Tibial artery (tissue), 4 donors: ENCODE measurements at regions not wholly inside any gene's neighbourhood (a gene's known extent, or its start where the extent isn't known, plus 50 kb on each side); places are given as distances from the start of the nearest gene placed in this dataset.

Experiments
- DNase-seq, 2 donors: peaks; one replicate each; pipeline ENCODE4 v3.0.0-alpha.2; 2019
- H3K27ac ChIP-seq, 2 donors: fragments of 200-600 bp; sonication (generic) in 1 of 2; 1 replicate in 1 of 2; 2 replicates in 1 of 2; pipeline ENCODE4 v1.5.1; 2018 to 2019; ENCODE audit warnings: mild to moderate bottlenecking in 1 of 2
- H3K27me3 ChIP-seq, 2 donors: fragments of 200-600 bp; sonication (generic) in 1 of 2; one replicate each; pipeline versions ENCODE4 v1.5.1 to v1.6.0; 2016 to 2019
- H3K36me3 ChIP-seq, 3 donors: fragments of 200-600 bp; sonication (generic) in 2 of 3; one replicate each; pipeline ENCODE4 v1.5.1; 2016 to 2019; ENCODE audit warnings: mild to moderate bottlenecking in 2 of 3
- H3K4me1 ChIP-seq, 4 donors: fragments of 200-600 bp; sonication (generic) in 2 of 4; 1 replicate in 3 of 4; 2 replicates in 1 of 4; pipeline ENCODE4 v1.5.1; 2016 to 2019
- H3K4me3 ChIP-seq, 2 donors: fragments of 200-600 bp; sonication (generic) in 1 of 2; 1 replicate in 1 of 2; 2 replicates in 1 of 2; pipeline ENCODE4 v1.5.1; 2018 to 2019; ENCODE audit warnings: mild to moderate bottlenecking in 2 of 2
- H3K9me3 ChIP-seq, 3 donors: fragments of 200-600 bp; sonication (generic) in 1 of 3; one replicate each; pipeline ENCODE4 v1.5.1; 2016 to 2019
- CTCF ChIP-seq, 2 experiments: fragments of 200-600 bp in 1 of 2; fragments of 450-650 bp in 1 of 2; IDR thresholded peaks; one replicate each; pipeline ENCODE4 v1.5.1; 2017 to 2019; ENCODE audit warnings: antibody characterized with exemption in 2 of 2, mild to moderate bottlenecking in 1 of 2, moderate library complexity in 1 of 2
- intact Hi-C: fragments of 100-400 bp; cut with DNase I; formaldehyde crosslinking; loops from one replicate; pipeline ENCODE4 v1.15.0; 2023; ENCODE audit warnings: low total_unique reads

DNA sequence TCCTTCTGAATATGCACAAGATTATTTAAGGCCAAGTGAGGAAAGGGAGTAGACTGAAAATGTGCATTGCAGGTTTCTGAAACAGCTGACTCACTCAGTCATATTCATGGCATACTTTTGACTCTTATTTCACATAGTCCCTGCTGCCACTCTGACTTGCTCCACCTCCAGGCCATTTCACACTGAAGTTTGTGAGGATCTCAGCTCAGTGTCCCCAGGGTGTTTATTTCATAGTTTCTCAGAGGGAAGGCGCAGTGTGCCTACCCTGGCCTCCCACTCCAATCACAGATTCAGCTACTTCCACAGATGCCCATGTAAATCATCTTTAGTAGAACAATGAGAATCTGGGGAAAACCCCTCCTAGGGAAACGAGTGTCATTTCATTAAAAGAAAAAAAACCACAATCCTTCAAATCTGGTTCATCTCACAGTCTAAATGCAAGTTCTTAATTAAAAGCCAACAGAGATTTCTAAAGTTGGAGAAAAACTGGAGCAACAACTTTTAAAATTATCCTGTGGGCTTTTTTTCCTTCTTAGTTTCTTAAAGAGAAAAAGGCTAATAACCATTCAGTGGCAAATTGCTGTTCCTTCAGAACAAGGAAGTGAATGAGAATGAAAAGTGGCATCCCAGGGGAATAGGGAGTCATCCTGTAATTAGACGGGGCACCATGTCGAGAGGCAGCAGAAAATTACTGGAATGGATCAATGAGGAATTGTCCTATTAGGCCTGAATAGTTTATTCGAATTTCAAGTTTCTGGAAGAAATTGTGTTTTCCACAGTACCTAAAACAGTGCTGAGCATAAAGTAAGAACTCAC lies 133.6 kb downstream of the TFAP2B start:
- no peaks in the 10 kb centered on the region for H3K36me3 ChIP-seq
- DNase-seq, result no peak
- H3K4me3 ChIP-seq, result no peak overlapping the region
- no peaks in the 10 kb centered on the region for H3K9me3 ChIP-seq
- no peak overlapping the region for H3K27ac ChIP-seq
- no peaks in the 10 kb centered on the region for H3K27me3 ChIP-seq
- H3K4me1 ChIP-seq, result no peaks in the 10 kb centered on the region
- intact Hi-C loops, result no loop called here
- no peak for TF ChIP-seq CTCF (IDR thresholded peaks at IDR 0.05)

- no peak for DNase-seq
- H3K9me3 ChIP-seq, result no peaks in the 10 kb centered on the region
- H3K27ac ChIP-seq, result no peak overlapping the region
- no peak for TF ChIP-seq CTCF (IDR thresholded peaks at IDR 0.05)
- no peaks in the 10 kb centered on the region for H3K4me1 ChIP-seq
- H3K36me3 ChIP-seq, result no peaks in the 10 kb centered on the region
- H3K27me3 ChIP-seq, result no peaks in the 10 kb centered on the region
- no peak overlapping the region for H3K4me3 ChIP-seq
- intact Hi-C loops, result no loop called here
Measured at GRCh38 chr6:50956014-50956413, 137.3 kb downstream of the TFAP2B start.

DNA sequence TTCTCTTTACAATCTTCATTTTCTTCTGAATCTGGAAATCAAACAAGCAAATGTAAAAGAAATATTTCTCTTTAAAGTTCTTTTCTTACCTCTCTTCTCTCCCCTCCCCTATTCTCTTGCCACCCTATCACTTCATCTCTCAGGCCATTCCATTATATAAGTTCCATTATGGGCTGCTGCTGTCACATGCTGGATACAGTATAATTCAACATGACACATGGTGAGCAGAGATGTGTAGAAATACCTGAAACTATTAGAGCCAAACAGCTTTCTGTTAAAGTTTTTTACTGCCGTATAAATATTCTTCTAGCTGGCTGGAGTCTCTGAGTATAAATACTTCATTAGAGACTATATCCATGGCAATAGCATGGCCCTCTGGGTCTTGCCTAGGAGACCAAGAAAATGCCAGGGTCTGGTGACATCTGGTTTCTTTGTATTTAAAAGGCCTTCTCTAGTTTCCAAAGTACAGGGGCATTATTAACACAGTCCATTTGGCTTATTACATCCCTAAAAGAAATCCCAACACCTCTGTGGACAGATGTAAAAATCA lies 139.6 kb downstream of the TFAP2B start:
- Histone ChIP-seq H3K27ac (no peak overlapping the region), H3K36me3 (no peaks in the 10 kb centered on the region), H3K27me3 (no peaks in the 10 kb centered on the region)

GRCh38 chr6:50959081-50959641 lies 140.5 kb downstream of the TFAP2B start:
- no peak overlapping the region for H3K4me3 ChIP-seq
- no peaks in the 10 kb centered on the region for H3K4me1 ChIP-seq
- H3K9me3 ChIP-seq, result no peaks in the 10 kb centered on the region
- no peaks in the 10 kb centered on the region for H3K36me3 ChIP-seq
- no peaks in the 10 kb centered on the region for H3K27me3 ChIP-seq
- TF ChIP-seq CTCF (IDR thresholded peaks at IDR 0.05), result no peak
- no peak overlapping the region for H3K27ac ChIP-seq
- no peak for DNase-seq
- intact Hi-C loops, result no loop called here

More for the DNA sequence above, 139.6 kb downstream of the TFAP2B start:
- Histone ChIP-seq H3K9me3 (no peaks in the 10 kb centered on the region), H3K4me1 (no peaks in the 10 kb centered on the region), H3K4me3 (no peak overlapping the region)
- TF ChIP-seq CTCF (IDR thresholded peaks at IDR 0.05), result no peak
- DNase-seq, result no peak
- intact Hi-C loops, result no loop called here

GRCh38 chr6:50961611-50962010 lies 142.9 kb downstream of the TFAP2B start:
- Histone ChIP-seq H3K9me3 (no peaks in the 10 kb centered on the region), H3K36me3 (no peaks in the 10 kb centered on the region), H3K27me3 (no peaks in the 10 kb centered on the region), H3K4me1 (no peaks in the 10 kb centered on the region), H3K27ac (no peak overlapping the region), H3K4me3 (no peak overlapping the region)
- DNase-seq, result no peak
- TF ChIP-seq CTCF (IDR thresholded peaks at IDR 0.05), result no peak
- intact Hi-C loops, result no loop called here
